ENCODE measurements at regions not wholly inside any gene's neighbourhood (a gene's known extent, or its start where the extent isn't known, plus 50 kb on each side); places are given as distances from the start of the nearest gene placed in this dataset.

- DNase-seq, result no peak
These were observed 104.3 kb upstream of the TMCC3 start for GRCh38 chr12:94754653-94755052.

DNA sequence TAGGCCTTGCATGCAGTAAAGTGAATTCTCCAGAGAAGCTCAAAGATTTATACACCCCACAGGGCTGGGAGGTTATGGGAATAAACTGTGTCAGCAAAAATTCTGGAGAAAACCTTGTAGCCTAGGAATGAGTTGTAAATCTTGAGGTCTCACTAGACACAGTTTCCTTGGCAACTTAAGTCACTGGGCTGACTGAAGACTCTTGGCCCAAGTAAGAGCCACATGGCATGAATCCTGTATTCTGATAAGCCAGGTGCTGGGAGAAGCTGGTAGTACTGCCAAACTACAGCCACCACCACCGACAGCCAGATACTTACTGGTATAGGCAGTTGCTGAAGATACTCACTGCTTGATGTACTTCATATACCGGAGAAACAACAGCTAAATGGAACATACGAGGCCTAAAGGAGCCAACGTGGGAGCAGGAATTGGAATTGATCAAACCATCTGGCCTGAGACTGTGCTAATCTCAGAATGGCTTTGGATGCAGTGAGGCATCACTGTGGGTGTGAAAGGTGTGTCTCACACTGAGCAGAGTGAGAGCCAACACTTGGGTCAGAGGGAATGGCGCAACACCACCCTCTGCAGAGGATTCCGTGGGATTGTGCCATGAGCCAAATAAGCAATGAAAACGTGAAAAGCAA, 102.8 kb upstream of the TMCC3 start:
- DNase-seq, result peak in 18 of 58 donors; percentile 3 to 60 (median 12)

DNA sequence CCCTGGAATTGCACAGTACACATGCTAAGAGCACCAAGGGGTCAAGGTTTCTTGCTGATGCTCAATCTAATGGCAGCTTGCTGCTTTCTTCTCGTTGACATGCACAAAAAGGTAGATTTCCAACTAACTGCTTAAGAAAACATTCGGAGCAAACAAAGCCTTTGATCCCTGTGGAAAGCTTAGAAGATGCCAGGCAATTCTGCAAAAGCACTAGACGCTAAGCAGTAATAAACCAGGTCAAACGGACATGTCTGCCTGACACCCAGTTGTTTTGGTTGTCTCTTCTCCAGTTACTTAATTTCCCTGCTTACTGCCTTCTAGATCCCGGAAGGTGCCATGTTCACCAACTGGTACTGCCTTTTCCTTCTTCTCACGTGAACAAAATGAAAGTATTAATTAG, 100.5 kb upstream of the TMCC3 start:
- DNase-seq, result no peak

DNA sequence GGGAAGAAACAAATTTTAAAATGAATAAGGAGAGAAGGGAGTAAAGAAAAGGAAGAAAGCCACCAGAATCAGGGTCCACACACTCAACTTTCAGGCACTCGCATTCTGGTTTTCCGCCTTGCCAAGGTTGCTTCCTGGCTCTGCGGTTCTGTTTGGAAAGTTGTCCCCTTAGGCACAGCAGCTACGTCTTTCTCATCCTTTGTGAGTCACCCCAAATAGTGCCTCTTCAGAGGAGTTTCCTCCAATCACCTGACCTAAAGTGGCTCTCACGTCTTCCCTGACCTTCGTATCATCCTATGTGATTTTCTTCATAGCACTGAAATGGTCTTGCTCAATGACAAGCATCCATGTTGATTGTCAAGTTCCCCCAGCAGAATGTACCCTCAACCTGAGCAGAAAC, 99.5 kb upstream of the TMCC3 start:
- no peak for DNase-seq

- no peak for DNase-seq
These were observed 99.1 kb upstream of the TMCC3 start for GRCh38 chr12:94749455-94749854.

- no peak for DNase-seq
These were observed 98.5 kb upstream of the TMCC3 start for GRCh38 chr12:94748726-94749421.

DNA sequence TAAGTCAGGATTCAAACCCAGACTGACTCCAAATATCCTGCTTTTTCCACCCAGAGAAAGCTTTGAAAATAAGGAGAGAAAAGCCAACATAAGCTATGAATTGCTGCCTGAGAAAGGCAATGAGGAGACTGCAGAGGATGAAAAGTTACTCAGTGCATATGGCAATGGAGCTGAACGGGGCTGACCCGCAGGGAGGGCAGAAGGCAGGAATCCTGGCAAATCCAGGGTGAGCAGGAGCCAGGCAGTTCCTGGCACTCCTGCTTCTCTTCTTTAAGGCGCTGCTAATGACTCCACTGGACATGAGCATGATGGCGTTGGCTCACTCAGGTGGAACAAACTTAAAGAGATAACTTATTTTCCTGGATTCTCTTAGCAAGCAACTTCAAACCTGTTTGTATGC, 95.2 kb upstream of the TMCC3 start:
- no peak for DNase-seq

GRCh38 chr12:94743174-94743573, 92.8 kb upstream of the TMCC3 start:
- no peak for DNase-seq

- no peak for DNase-seq
These were observed 90.4 kb upstream of the TMCC3 start for GRCh38 chr12:94740601-94741362.

GRCh38 chr12:94736820-94737219, 86.5 kb upstream of the TMCC3 start:
- no peak for DNase-seq

- DNase-seq, result no peak
These were observed 85.6 kb upstream of the TMCC3 start for GRCh38 chr12:94736004-94736403.

DNA sequence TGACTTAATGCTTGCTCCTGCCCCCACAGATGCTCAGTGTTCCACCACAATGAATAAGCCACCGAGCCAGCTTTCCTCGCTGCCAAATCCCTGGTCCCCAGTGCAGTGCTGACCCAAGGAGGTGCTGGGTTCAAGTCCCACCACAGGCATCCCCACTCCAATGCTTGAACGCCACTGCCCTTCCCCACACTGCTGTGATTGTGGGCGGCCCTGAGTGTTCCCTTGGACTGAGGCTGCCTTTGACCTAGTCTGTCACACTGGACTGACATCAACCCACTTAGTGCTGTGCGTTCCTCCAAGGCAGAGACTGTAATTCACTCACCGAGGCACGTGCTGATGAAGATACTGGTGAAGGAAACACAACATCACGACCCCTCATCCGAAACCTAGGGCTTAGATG, 83.4 kb upstream of the TMCC3 start:
- no peak for DNase-seq

GRCh38 chr12:94732367-94732990, 82.1 kb upstream of the TMCC3 start:
- peak in 2 of 58 donors; percentile 4 to 6 for DNase-seq

GRCh38 chr12:94731733-94732360, 81.5 kb upstream of the TMCC3 start:
- no peak for DNase-seq

GRCh38 chr12:94730847-94731246, 80.5 kb upstream of the TMCC3 start:
- DNase-seq, result no peak

GRCh38 chr12:94726236-94726835, 76.0 kb upstream of the TMCC3 start:
- no peak for DNase-seq

DNA sequence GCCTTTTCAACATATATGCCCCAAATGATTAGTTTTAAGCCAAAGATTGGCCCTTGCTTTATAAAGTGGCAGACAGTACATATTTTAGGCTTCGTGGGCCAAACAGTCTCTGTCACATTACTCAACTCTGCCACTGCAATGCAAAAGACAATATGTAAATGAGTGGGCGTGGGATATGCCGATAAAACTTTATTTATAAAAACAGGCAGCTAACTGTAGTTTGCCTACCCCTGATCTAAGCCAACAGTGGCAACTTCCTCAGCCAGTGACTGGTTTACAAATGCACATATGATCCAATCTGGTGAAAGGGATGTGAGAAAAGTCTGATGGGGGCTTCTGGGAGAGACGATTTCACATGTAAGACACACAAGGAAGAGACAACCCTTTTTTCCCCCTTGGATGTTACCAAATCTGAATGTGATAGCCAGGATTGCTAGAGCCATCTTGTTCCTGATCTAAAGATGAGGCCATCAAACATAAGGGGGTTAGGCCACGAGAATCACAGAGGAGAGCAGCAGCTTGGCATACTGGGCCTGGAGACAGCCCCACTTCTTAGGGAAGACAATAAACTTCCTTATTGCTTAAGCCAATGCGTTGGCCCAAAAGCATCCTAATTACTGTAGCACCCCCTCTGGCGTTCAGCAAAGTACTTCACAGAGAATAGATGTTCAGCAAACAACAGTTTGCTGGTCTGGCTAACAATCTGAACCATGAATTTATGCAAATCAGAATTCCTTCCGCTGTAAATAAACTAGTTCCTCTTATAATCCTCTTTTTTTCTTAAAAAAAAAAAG, 75.2 kb upstream of the TMCC3 start:
- peak in 3 of 58 donors; percentile 3 to 13 (median 5) for DNase-seq

DNA sequence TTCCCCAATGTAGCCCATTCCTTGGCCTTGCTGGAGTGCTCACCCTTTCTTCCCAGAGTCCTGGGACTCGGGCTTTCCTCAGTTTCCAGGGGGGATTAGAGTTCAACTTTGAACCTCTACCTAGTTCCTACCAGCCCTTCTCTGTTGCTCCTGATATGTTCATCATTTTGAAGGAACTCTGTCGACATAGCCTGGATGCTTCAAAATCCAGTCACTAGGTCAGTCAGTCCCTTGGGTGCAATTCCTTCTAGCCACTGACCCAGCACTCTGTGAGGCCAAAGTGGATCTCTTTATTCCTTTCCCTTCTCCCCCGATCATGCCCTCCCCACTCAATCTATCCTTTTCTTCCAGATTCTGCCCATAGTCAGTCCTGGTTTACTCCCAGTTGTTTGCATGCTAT, 72.3 kb upstream of the TMCC3 start:
- no peak for DNase-seq

DNA sequence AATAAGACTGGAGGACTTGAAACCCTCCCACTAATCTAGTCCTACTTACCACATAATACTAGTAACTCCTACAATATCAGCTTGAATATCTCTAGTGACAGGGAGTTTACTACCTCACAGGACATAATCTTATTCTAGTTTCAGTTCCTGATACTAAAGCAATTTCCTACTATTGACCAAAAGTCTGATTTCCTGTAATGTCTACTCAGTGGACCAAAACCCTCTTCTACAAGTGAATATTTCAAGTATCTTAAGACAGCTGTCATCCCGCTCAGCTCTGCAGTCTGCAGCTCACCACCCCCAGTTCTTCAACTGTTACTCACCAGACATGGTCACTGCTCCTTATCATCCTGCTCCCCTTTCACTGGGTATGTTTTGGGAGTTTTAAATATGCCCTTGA, 70.8 kb upstream of the TMCC3 start:
- DNase-seq, result no peak

DNA sequence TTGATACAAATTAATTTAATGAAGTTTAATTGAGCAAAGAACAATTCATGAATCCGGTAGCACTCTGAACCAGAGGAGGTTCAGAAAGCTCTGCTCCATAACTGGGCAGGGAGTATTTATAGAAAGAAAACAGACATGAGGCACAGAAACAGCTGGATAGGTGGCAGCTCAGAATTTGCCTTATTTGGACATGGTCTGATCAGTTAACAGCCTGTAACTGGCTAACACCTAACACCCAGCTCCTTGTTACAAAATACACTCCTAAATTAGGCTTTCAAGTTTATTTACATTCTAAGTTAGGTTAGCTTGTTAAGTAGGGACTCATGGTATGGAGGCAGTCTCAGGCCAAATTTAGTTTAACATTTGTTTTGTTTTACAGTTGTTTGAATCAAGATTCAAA, 67.8 kb upstream of the TMCC3 start:
- no peak for DNase-seq
